IPS-15b (cell line): ENCODE measurements at regions not wholly inside any gene's neighbourhood (a gene's known extent, or its start where the extent isn't known, plus 50 kb on each side); places are given as distances from the start of the nearest gene placed in this dataset.

ENCODE experiments used
- H3K27me3 ChIP-seq: one replicate; pipeline ENCODE4 v1.6.1; 2013; ENCODE audit warnings: low read length; ENCODE audit not compliant: control insufficient read depth, insufficient read depth
- H3K36me3 ChIP-seq: one replicate; pipeline ENCODE4 v1.6.1; 2013; ENCODE audit warnings: low read length; ENCODE audit not compliant: control insufficient read depth, insufficient read depth
- H3K4me1 ChIP-seq: one replicate; pipeline ENCODE4 v1.6.1; 2013; ENCODE audit warnings: mild to moderate bottlenecking, low read length; ENCODE audit not compliant: control insufficient read depth, insufficient read depth
- H3K4me3 ChIP-seq: one replicate; pipeline ENCODE4 v1.5.1; 2013; ENCODE audit warnings: low read depth, low read length
- H3K9ac ChIP-seq: one replicate; pipeline ENCODE4 v1.6.1; 2013; ENCODE audit warnings: low read depth, mild to moderate bottlenecking, low read length
- H3K9me3 ChIP-seq: one replicate; pipeline ENCODE4 v1.6.1; 2013; ENCODE audit warnings: mild to moderate bottlenecking, low read length; ENCODE audit not compliant: control insufficient read depth, insufficient read depth

DNA sequence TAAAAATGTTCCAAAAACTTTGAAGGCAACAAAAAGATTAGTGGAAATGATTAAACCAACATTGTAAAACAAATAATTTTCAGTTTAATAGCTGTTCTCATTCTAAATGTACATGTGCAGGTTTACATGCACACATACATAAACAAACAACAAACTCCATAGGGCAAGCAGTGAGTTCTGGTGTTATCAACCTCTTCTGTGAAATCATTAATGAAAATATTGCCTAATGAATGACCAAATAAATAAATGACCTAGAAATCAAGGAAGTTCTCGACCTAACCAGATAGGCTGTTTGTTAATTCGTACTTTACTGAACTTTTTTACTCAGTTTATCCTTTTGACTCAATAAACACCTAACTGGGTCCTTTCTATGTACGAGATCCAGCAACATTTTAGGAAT lies 165.5 kb upstream of the RORB start:
- no peak overlapping the region for H3K9ac ChIP-seq
- H3K4me3 ChIP-seq = no peak overlapping the region
- no peaks in the 10 kb centered on the region for H3K36me3 ChIP-seq
- no peaks in the 10 kb centered on the region for H3K27me3 ChIP-seq
- no peaks in the 10 kb centered on the region for H3K4me1 ChIP-seq
- H3K9me3 ChIP-seq = no peaks in the 10 kb centered on the region

DNA sequence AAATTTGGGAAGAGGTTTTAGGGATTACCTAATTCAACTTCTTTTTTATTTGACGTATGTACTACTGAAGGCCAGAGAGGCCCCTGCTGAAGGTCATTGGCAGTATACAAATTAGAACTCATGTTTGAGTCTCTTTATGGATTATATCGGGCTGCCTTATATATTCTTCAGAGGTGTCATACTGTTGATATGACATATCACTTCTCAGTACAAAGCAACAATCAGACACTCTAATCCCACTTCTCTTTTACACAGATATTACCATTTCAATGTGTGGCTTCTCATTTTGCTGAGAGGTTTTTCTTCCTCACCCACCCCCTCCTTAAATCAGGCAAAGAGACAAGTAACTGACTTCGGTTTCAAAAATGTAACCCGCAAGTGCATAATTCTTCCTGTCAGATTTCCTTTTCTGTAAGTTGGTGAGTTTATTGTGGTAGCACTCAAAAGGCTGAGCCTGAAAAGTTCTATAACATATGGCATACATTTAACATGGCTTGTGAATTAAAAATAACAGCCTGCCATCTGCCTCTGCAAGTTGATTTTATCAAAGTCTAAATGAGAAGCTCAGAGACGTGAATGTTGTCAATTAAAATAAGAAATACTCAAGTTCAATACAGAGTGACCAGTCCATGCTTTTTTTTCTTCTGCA lies 163.6 kb upstream of the RORB start:
- no peaks in the 10 kb centered on the region for H3K4me1 ChIP-seq

DNA sequence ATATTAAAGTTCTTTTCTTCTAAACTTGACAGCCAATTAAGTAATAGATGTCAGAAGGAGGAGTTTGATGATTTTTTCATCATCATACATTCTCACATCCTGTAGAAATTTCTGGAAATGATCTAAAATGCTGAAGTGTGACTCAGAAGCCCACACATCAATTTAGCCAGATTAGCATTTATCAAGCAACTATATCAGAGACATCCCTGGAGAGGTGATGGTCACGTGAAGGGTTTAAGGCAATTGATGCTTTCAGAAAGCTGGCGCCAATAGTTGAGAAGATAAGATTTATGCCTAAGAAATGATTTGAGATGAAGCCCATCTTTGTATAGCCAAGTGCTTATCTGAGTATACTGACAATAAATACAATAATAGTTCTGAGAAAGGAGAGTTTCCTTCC lies 162.9 kb upstream of the RORB start:
- Histone ChIP-seq H3K9ac (no peak overlapping the region), H3K36me3 (no peaks in the 10 kb centered on the region), H3K4me3 (no peak overlapping the region), H3K27me3 (no peaks in the 10 kb centered on the region), H3K4me1 (no peaks in the 10 kb centered on the region), H3K9me3 (no peaks in the 10 kb centered on the region)

More for the DNA sequence above, 163.6 kb upstream of the RORB start:
- no peaks in the 10 kb centered on the region for H3K27me3 ChIP-seq
- H3K36me3 ChIP-seq = no peaks in the 10 kb centered on the region
- no peak overlapping the region for H3K9ac ChIP-seq
- no peaks in the 10 kb centered on the region for H3K9me3 ChIP-seq
- no peak overlapping the region for H3K4me3 ChIP-seq

DNA sequence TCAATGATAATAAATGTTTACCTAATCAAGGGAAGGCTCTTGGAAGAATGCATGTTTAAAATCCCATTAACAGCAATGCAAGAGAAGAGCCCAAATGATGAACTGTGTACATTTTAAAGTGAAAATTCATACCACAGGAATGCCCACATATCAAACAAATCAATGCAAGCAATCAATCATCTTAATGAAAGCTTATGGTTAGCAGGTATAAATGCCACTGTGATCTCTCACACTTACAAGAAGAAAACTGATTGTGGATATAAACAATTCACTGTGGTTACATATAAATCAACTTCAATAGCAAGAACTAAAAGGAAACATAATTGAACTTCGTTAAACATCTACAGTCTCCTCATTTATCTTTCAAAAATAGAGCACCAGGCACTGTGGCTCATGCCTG lies 161.0 kb upstream of the RORB start:
- H3K9me3 ChIP-seq = no peaks in the 10 kb centered on the region
- no peak overlapping the region for H3K9ac ChIP-seq

DNA sequence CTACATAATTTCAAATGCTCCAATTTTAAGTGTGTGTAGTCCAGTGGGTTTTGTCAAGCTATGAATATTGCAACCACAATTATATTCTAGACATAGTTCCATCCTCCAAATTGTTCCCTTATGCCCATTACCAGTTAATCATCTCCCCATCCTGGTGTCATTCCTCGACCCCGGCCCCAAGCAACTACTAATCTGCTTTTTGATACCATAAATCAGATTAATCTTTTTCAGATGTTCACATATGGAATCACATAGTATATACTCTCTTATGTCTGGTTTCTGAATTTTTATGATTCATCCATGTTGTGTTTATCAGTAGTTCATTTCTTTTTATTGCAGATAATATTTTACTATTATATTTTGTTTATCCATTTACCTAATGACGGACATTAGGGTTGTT lies 148.4 kb upstream of the RORB start:
- Histone ChIP-seq H3K27me3 (no peaks in the 10 kb centered on the region), H3K9ac (no peak overlapping the region), H3K4me1 (no peaks in the 10 kb centered on the region), H3K4me3 (no peak overlapping the region), H3K36me3 (no peaks in the 10 kb centered on the region), H3K9me3 (no peaks in the 10 kb centered on the region)

More for the DNA sequence above, 161.0 kb upstream of the RORB start:
- H3K4me3 ChIP-seq = no peak overlapping the region
- H3K36me3 ChIP-seq = no peaks in the 10 kb centered on the region
- H3K4me1 ChIP-seq = no peaks in the 10 kb centered on the region
- no peaks in the 10 kb centered on the region for H3K27me3 ChIP-seq

DNA sequence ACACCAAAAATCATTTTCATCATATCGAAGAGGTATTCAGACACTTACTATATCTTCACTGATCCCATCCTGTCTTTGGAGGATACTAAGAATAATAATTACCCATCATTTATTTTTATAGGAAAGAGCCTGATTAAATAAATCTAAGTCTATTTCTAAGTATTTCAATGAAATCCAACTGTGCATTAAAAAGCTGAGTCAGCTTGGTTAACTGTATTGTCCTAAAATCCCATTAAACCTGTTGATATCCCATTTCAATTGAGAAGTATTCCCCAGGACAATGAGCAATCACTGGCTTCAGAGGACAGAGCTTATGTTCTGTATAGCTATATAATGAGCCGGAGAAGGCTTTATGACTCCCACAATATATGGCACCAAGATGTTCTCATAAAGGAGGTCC lies 142.0 kb upstream of the RORB start:
- no peak overlapping the region for H3K9ac ChIP-seq
- no peaks in the 10 kb centered on the region for H3K27me3 ChIP-seq
- H3K9me3 ChIP-seq = no peaks in the 10 kb centered on the region
- H3K4me1 ChIP-seq = no peaks in the 10 kb centered on the region
- no peaks in the 10 kb centered on the region for H3K36me3 ChIP-seq
- no peak overlapping the region for H3K4me3 ChIP-seq

DNA sequence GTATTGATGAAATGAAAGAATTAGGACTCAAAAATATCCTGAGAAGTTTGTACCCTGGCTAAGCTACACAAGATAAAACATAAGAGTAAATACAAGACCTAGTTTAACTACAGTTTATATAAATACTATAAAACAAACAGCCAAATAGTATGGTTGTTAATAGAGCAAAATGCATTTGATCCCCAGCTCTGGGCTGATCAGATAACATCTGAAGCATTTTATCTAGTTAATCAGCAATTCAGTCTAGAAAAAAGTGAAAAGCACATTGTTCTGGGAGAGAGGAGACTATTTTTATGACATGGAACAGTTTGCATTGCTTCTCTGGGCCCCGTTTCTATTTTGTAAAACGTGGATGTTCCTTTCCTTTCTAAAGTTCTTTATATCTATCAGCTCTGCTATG lies 139.6 kb upstream of the RORB start:
- Histone ChIP-seq H3K36me3 (no peaks in the 10 kb centered on the region), H3K27me3 (no peaks in the 10 kb centered on the region), H3K4me3 (no peak overlapping the region), H3K9me3 (no peaks in the 10 kb centered on the region), H3K4me1 (no peaks in the 10 kb centered on the region), H3K9ac (no peak overlapping the region)

DNA sequence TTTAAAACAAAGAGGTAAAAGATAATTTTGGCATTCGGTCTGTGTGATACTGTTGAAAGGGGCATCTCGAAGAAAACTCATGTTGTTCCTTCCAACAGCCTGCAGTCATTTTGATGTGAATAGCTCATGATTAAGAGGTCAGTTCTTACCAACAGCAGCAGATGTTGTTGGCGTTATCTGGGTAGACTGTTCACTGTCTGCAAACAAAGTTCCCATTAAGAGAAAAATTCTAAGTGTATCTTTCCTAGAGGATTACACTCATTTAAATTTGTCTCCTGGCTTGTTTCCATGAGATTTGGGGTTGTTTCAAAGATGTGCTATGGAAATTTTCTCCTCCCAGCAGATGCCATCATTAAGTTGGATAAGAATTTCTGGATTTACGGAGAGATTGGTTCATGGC lies 138.2 kb upstream of the RORB start:
- no peaks in the 10 kb centered on the region for H3K27me3 ChIP-seq
- H3K9me3 ChIP-seq = no peaks in the 10 kb centered on the region
- H3K36me3 ChIP-seq = no peaks in the 10 kb centered on the region
- no peaks in the 10 kb centered on the region for H3K4me1 ChIP-seq
- no peak overlapping the region for H3K4me3 ChIP-seq
- H3K9ac ChIP-seq = no peak overlapping the region

DNA sequence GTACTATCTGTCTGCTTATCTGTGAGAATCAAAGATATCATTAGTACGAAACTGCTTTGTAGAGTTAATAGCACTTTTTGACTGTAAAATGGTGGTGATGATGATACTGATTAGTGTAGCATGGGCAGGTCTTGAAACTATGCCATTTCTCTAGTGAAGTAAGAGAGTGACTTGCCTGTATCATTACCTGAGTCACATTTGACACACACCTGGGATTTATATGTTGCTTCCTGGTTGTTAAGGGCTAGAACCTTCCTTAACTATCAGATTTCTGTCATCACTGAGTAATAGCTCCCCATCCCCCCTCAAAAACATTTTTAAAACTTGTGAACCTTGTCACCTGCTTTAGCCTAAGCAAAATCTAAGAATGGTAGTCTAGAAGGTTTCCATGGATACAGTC lies 135.6 kb upstream of the RORB start:
- Histone ChIP-seq H3K4me1 (no peaks in the 10 kb centered on the region), H3K36me3 (no peaks in the 10 kb centered on the region), H3K9me3 (no peaks in the 10 kb centered on the region), H3K27me3 (no peaks in the 10 kb centered on the region), H3K4me3 (no peak overlapping the region), H3K9ac (no peak overlapping the region)

DNA sequence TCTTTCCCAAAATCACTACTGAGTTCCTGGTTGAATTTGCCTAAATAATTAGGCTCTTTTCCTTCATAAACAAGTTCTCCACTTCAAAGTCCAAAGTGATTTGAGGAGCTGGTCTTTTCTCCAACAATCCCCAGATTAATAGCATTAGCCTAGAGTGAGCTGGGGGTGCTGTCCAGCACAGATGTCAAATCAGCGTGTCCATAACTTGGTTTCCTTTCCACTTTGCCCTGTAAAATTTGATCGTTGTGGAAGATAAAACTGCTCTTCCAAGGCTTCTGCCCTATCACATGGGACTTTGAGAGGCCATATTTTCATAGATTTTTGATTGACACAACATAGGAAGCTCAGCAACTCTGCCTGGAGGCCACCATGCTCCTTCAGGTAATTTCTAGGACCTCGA lies 134.7 kb upstream of the RORB start:
- no peak overlapping the region for H3K4me3 ChIP-seq
- H3K9ac ChIP-seq = no peak overlapping the region
- no peaks in the 10 kb centered on the region for H3K9me3 ChIP-seq
- H3K4me1 ChIP-seq = no peaks in the 10 kb centered on the region
- no peaks in the 10 kb centered on the region for H3K27me3 ChIP-seq
- H3K36me3 ChIP-seq = no peaks in the 10 kb centered on the region

DNA sequence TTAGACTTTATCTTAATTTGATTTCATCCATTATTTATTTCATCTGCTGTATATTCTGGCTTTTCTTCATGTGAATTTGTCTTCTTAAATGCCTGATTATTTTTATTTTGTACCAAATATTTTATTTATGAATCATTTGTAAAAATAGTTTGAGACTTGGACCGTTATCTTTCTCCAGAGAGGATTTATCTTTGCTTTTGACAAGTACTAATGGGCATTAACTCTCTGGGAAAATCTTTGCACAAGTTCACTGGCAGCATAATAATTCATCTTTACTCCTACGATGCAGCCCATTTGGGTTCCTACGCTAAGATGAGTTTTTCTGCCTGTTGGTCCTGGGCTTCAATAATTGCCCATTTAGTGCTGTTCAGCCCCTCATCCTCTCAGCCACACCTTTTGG lies 131.0 kb upstream of the RORB start:
- H3K36me3 ChIP-seq = no peaks in the 10 kb centered on the region
- no peaks in the 10 kb centered on the region for H3K4me1 ChIP-seq
- H3K4me3 ChIP-seq = no peak overlapping the region
- no peaks in the 10 kb centered on the region for H3K27me3 ChIP-seq
- no peak overlapping the region for H3K9ac ChIP-seq
- no peaks in the 10 kb centered on the region for H3K9me3 ChIP-seq

DNA sequence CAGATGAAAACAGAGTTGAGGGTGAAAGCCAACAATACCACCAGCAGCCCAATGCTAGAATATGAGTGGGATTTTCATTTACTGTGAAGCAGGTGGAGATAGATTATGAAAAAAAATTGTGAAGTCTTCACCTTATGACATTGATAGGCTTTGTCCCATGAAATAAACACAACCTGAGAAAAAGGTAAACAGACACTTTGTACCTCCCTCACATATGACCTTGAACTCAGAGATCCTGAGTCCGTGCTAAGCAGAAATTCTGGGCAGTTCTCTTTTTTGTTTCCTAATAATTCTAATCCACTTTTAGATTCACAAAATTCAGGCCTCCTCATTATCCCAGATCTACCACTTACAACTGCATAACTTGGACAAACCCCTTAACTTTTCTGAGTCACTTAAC lies 127.3 kb upstream of the RORB start:
- Histone ChIP-seq H3K9me3 (no peaks in the 10 kb centered on the region), H3K9ac (no peak overlapping the region), H3K4me1 (peaks cover 6% of the 10 kb centered on the region), H3K27me3 (no peaks in the 10 kb centered on the region), H3K36me3 (no peaks in the 10 kb centered on the region), H3K4me3 (no peak overlapping the region)
